ENCODE measurements at regions not wholly inside any gene's neighbourhood (a gene's known extent, or its start where the extent isn't known, plus 50 kb on each side); places are given as distances from the start of the nearest gene placed in this dataset.

- no peaks in the 10 kb centered on the region for H3K27me3 ChIP-seq (ENCODE audit: control insufficient read depth, insufficient read depth, low read length)
- DNase-seq: no peak
- H3K4me3 ChIP-seq (ENCODE audit: insufficient read depth, low read depth, low read length): no peak overlapping the region
- no peaks in the 10 kb centered on the region for H3K36me3 ChIP-seq (replicated peaks; ENCODE audit: control insufficient read depth, insufficient read depth, low read length)
Observed at GRCh38 chr2:41498781-41499180, 549.0 kb upstream of the PKDCC start.

DNA sequence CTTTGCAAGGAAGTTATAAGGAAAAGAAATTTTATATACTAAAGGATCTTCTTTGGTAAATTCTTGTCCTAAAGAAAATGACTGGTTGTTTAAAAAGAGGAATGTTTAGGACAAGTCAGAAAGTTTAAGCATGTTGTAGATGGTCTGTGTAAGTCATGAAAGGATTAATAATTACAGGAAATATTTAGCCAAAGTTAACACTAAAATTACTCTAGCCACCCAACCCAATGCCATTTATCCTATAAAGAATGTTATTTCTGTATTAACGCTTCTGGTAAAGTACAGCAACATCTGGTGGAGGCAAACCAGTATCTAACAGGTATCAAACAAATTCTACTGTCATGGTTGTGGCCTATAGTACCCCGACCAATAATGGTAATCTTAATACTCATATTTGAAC, 546.9 kb upstream of the PKDCC start:
- Histone ChIP-seq H3K4me3 (ENCODE audit: insufficient read depth, low read depth, low read length) (no peak overlapping the region), H3K36me3 (replicated peaks; ENCODE audit: control insufficient read depth, insufficient read depth, low read length) (no peaks in the 10 kb centered on the region), H3K27me3 (ENCODE audit: control insufficient read depth, insufficient read depth, low read length) (no peaks in the 10 kb centered on the region)
- DNase-seq: no peak

- Histone ChIP-seq H3K27me3 (ENCODE audit: control insufficient read depth, insufficient read depth, low read length) (no peaks in the 10 kb centered on the region), H3K4me3 (ENCODE audit: insufficient read depth, low read depth, low read length) (no peak overlapping the region), H3K36me3 (replicated peaks; ENCODE audit: control insufficient read depth, insufficient read depth, low read length) (no peaks in the 10 kb centered on the region)
- DNase-seq: no peak
Observed at GRCh38 chr2:41502752-41503151, 545.1 kb upstream of the PKDCC start.

GRCh38 chr2:41504532-41504931, 543.3 kb upstream of the PKDCC start:
- Histone ChIP-seq H3K4me3 (ENCODE audit: insufficient read depth, low read depth, low read length) (no peak overlapping the region), H3K36me3 (replicated peaks; ENCODE audit: control insufficient read depth, insufficient read depth, low read length) (no peaks in the 10 kb centered on the region), H3K27me3 (ENCODE audit: control insufficient read depth, insufficient read depth, low read length) (no peaks in the 10 kb centered on the region)
- no peak for DNase-seq

- Histone ChIP-seq H3K4me3 (ENCODE audit: insufficient read depth, low read depth, low read length) (no peak overlapping the region), H3K36me3 (replicated peaks; ENCODE audit: control insufficient read depth, insufficient read depth, low read length) (no peaks in the 10 kb centered on the region), H3K27me3 (ENCODE audit: control insufficient read depth, insufficient read depth, low read length) (no peaks in the 10 kb centered on the region)
- DNase-seq: no peak
Observed at GRCh38 chr2:41510108-41510507, 537.7 kb upstream of the PKDCC start.

DNA sequence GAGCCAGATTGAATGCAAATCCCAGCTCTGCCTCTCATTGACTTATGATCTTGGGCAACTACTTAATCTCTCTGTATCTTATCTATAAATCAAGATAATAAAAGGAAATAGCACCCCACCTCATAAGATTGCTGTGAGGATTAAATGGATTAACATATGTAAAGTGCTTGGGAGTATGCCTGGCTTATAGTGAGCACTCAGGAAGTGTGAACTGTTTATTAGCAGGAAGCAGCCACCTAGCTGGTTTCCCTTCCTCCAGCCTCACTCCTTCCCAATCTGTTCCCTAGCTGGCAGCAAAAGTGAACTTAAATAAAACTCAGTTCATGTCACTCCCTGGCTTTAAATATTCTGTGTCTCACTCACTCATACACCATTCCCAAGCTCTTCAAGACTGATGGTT, 526.6 kb upstream of the PKDCC start:
- H3K4me3 ChIP-seq (ENCODE audit: insufficient read depth, low read depth, low read length): no peak overlapping the region
- H3K27me3 ChIP-seq (ENCODE audit: control insufficient read depth, insufficient read depth, low read length): no peaks in the 10 kb centered on the region
- no peak for DNase-seq
- no peaks in the 10 kb centered on the region for H3K36me3 ChIP-seq (replicated peaks; ENCODE audit: control insufficient read depth, insufficient read depth, low read length)

GRCh38 chr2:41527525-41528323, 520.1 kb upstream of the PKDCC start:
- Histone ChIP-seq H3K4me3 (ENCODE audit: insufficient read depth, low read depth, low read length) (no peak overlapping the region), H3K27me3 (ENCODE audit: control insufficient read depth, insufficient read depth, low read length) (no peaks in the 10 kb centered on the region), H3K36me3 (replicated peaks; ENCODE audit: control insufficient read depth, insufficient read depth, low read length) (no peaks in the 10 kb centered on the region)
- no peak for DNase-seq

DNA sequence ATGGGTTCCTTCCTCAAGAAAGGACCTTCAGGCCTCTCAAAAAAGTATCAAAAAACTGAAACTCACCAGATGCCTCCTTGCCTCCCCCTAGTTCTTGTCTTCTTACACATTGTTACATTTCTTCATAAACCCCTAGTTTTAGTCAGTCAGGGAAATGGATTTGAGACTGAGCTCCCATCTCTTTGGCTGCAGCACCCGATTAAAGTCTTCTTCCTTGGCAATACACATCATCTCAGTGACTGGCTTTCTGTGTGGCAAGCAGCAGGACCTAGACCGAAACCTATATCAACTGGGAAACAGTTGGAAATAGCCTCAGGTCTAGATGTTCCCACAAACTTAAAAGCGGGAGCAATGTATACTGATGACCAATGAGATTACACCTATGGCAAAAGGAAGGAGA, 512.2 kb upstream of the PKDCC start:
- Histone ChIP-seq H3K36me3 (replicated peaks; ENCODE audit: control insufficient read depth, insufficient read depth, low read length) (no peaks in the 10 kb centered on the region), H3K27me3 (ENCODE audit: control insufficient read depth, insufficient read depth, low read length) (no peaks in the 10 kb centered on the region), H3K4me3 (ENCODE audit: insufficient read depth, low read depth, low read length) (no peak overlapping the region)
- DNase-seq: no peak

DNA sequence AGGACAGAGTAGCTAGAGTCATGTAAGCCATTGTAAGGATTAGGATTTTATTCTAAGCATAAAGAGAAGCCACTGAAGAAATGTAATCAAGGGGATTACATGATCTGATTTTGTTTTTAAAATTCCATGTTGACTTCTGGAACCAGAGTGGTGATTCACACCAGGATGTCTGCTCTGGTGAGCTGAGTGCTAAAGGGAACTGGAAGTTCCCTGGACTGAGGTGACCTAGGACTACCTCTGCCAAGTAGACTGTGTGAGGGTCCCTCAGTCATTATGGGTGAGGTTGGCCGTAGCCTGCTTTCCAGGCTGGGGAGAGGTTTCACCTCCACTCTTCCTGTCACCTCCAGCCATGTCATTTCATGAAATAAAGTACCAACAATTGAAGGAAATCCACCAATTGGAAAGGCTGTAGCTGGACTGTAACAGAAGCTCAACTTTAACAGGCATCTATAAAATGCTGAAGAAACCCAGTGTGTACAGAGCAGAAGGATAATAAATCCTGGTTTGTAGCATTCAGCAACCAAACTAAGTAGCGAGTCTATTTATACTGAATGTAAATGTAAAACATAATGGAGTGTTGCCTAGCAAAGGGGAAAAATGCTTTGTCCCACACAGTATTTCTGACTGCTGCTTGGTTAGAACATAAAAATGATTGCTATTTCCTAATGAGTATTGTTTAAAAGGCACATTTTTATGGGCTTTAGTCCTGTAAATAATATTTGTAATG, 507.4 kb upstream of the PKDCC start:
- Histone ChIP-seq H3K36me3 (replicated peaks; ENCODE audit: control insufficient read depth, insufficient read depth, low read length) (no peaks in the 10 kb centered on the region), H3K27me3 (ENCODE audit: control insufficient read depth, insufficient read depth, low read length) (no peaks in the 10 kb centered on the region), H3K4me3 (ENCODE audit: insufficient read depth, low read depth, low read length) (no peak overlapping the region)
- no peak for DNase-seq

- no peak for DNase-seq
- no peak overlapping the region for H3K4me3 ChIP-seq (ENCODE audit: insufficient read depth, low read depth, low read length)
- H3K27me3 ChIP-seq (ENCODE audit: control insufficient read depth, insufficient read depth, low read length): no peaks in the 10 kb centered on the region
- H3K36me3 ChIP-seq (replicated peaks; ENCODE audit: control insufficient read depth, insufficient read depth, low read length): no peaks in the 10 kb centered on the region
Observed at GRCh38 chr2:41543726-41544125, 504.1 kb upstream of the PKDCC start.

GRCh38 chr2:41544709-41545108, 503.1 kb upstream of the PKDCC start:
- no peaks in the 10 kb centered on the region for H3K27me3 ChIP-seq (ENCODE audit: control insufficient read depth, insufficient read depth, low read length)
- no peak for DNase-seq
- no peaks in the 10 kb centered on the region for H3K36me3 ChIP-seq (replicated peaks; ENCODE audit: control insufficient read depth, insufficient read depth, low read length)
- no peak overlapping the region for H3K4me3 ChIP-seq (ENCODE audit: insufficient read depth, low read depth, low read length)

GRCh38 chr2:41546031-41546430, 501.8 kb upstream of the PKDCC start:
- no peak for DNase-seq
- H3K27me3 ChIP-seq (ENCODE audit: control insufficient read depth, insufficient read depth, low read length): no peaks in the 10 kb centered on the region
- no peak overlapping the region for H3K4me3 ChIP-seq (ENCODE audit: insufficient read depth, low read depth, low read length)
- H3K36me3 ChIP-seq (replicated peaks; ENCODE audit: control insufficient read depth, insufficient read depth, low read length): no peaks in the 10 kb centered on the region

- DNase-seq: no peak
Observed at GRCh38 chr2:41568648-41569047, 479.2 kb upstream of the PKDCC start.

DNA sequence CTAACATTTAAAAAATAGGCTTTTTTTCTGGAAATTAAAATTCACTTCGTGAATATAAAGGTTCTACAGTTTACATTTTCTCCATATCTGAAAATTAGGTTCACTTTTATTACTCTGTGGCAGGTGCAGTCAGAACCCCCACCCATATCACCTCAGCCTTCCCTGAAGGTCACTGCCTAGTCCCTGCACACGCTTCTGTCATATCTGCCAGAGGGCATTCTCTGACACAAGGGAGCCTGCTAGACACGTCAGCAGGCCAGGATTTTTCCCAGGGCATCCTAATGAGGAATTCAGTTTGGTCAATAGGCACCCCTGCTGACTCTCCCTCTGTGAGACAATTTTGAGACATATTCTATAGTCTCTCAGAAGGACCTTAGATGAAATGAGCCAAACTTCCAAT, 475.7 kb upstream of the PKDCC start:
- no peak for DNase-seq
- Histone ChIP-seq H3K36me3 (replicated peaks; ENCODE audit: control insufficient read depth, insufficient read depth, low read length) (no peaks in the 10 kb centered on the region), H3K27me3 (ENCODE audit: control insufficient read depth, insufficient read depth, low read length) (no peaks in the 10 kb centered on the region), H3K4me3 (ENCODE audit: insufficient read depth, low read depth, low read length) (no peak overlapping the region)

More at GRCh38 chr2:41568648-41569047, 479.2 kb upstream of the PKDCC start:
- no peaks in the 10 kb centered on the region for H3K36me3 ChIP-seq (replicated peaks; ENCODE audit: control insufficient read depth, insufficient read depth, low read length)
- H3K27me3 ChIP-seq (ENCODE audit: control insufficient read depth, insufficient read depth, low read length): no peaks in the 10 kb centered on the region
- no peak overlapping the region for H3K4me3 ChIP-seq (ENCODE audit: insufficient read depth, low read depth, low read length)

- DNase-seq: no peak
- Histone ChIP-seq H3K27me3 (ENCODE audit: control insufficient read depth, insufficient read depth, low read length) (no peaks in the 10 kb centered on the region), H3K4me3 (ENCODE audit: insufficient read depth, low read depth, low read length) (no peak overlapping the region), H3K36me3 (replicated peaks; ENCODE audit: control insufficient read depth, insufficient read depth, low read length) (no peaks in the 10 kb centered on the region)
Observed at GRCh38 chr2:41576423-41576822, 471.4 kb upstream of the PKDCC start.
